ENCODE measurements at regions not wholly inside any gene's neighbourhood (a gene's known extent, or its start where the extent isn't known, plus 50 kb on each side); places are given as distances from the start of the nearest gene placed in this dataset.

- H3K14ac ChIP-seq (ENCODE audit: insufficient read depth, low read length), result no peak overlapping the region
- TF ChIP-seq, protein P1, sequence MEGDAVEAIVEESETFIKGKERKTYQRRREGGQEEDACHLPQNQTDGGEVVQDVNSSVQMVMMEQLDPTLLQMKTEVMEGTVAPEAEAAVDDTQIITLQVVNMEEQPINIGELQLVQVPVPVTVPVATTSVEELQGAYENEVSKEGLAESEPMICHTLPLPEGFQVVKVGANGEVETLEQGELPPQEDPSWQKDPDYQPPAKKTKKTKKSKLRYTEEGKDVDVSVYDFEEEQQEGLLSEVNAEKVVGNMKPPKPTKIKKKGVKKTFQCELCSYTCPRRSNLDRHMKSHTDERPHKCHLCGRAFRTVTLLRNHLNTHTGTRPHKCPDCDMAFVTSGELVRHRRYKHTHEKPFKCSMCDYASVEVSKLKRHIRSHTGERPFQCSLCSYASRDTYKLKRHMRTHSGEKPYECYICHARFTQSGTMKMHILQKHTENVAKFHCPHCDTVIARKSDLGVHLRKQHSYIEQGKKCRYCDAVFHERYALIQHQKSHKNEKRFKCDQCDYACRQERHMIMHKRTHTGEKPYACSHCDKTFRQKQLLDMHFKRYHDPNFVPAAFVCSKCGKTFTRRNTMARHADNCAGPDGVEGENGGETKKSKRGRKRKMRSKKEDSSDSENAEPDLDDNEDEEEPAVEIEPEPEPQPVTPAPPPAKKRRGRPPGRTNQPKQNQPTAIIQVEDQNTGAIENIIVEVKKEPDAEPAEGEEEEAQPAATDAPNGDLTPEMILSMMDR (conservative IDR thresholded peaks at IDR 0.05), result no peak
- no peaks in the 10 kb centered on the region for H3K23me2 ChIP-seq (ENCODE audit: insufficient read length, low read depth, low read length, poor library complexity, severe bottlenecking)
- H3K79me2 ChIP-seq (ENCODE audit: insufficient read depth, low read length), result no peaks in the 10 kb centered on the region
- no peak overlapping the region for H3K56ac ChIP-seq (ENCODE audit: insufficient read length, low read depth, low read length)
- Mint-ChIP-seq H3K4me1 (peaks cover 2 to 3% of the 10 kb centered on the region in 2 experiments; a peak in 3 of 4 replicates), H3K27me3 (ENCODE audit: low read depth) (peaks cover 1% of the 10 kb centered on the region; the same call in 1 of the 2 replicates), H3K4me3 (no peak overlapping the region), H3K27ac (no peak overlapping the region), H3K9me3 (peaks cover 0 to 4% of the 10 kb centered on the region in 2 experiments; a peak in 2 of 5 replicates), H3K36me3 (ENCODE audit: insufficient read depth in 1 of 3, low read depth in 3 of 3) (peaks cover 0 to 3% (median 2%) of the 10 kb centered on the region in 3 experiments; a peak in 2 of 7 replicates)
- no peaks in the 10 kb centered on the region for H3K79me1 ChIP-seq (ENCODE audit: insufficient read depth, low read depth, low read length, poor library complexity, severe bottlenecking)
- DNase-seq, result no peak
- H3K23ac ChIP-seq (ENCODE audit: insufficient read length, low read depth, low read length), result no peak overlapping the region
- no peak overlapping the region for H2BK12ac ChIP-seq (ENCODE audit: insufficient read length, low read depth, low read length)
- H3K4ac ChIP-seq (ENCODE audit: low read depth, low read length), result no peak overlapping the region
- H3K9ac ChIP-seq (ENCODE audit: extremely low read depth, insufficient read length, low read length), result no peak overlapping the region
- H4K20me1 ChIP-seq (ENCODE audit: control insufficient read depth, insufficient read depth, insufficient read length), result no peaks in the 10 kb centered on the region
- H4K8ac ChIP-seq (replicated peaks; ENCODE audit: insufficient read length, low read depth, low read length), result no peak overlapping the region
- WGBS (ENCODE audit: extremely low coverage, insufficient read length, low lambda C conversion rate), result no CpG with 5 or more reads among the region's 3 CpGs
- no peak overlapping the region for H4K91ac ChIP-seq (ENCODE audit: insufficient read length, low read depth, low read length)
- no peak overlapping the region for H2BK15ac ChIP-seq (ENCODE audit: low read depth, low read length)
- H3T11ph ChIP-seq (ENCODE audit: low read length), result no peak overlapping the region
- H4K5ac ChIP-seq (ENCODE audit: insufficient read length, low read depth, low read length), result no peak overlapping the region
- H3K27me3 ChIP-seq (ENCODE audit: insufficient read depth, low read length), result no peaks in the 10 kb centered on the region
- no peak overlapping the region for H3K18ac ChIP-seq (ENCODE audit: insufficient read length, low read depth, low read length)
- no peaks in the 10 kb centered on the region for H3K9me3 ChIP-seq (ENCODE audit: control insufficient read depth, low read depth, low read length)
- H2AFZ ChIP-seq (ENCODE audit: low read length), result no peak overlapping the region
- no peak overlapping the region for H2AK5ac ChIP-seq (ENCODE audit: insufficient read length, low read length)
- no peak overlapping the region for H3K27ac ChIP-seq (ENCODE audit: insufficient read length, low read depth, low read length)
- no peaks in the 10 kb centered on the region for H3K4me1 ChIP-seq (ENCODE audit: insufficient read depth, low read length)
- H2BK20ac ChIP-seq (ENCODE audit: low read depth, low read length, poor library complexity, severe bottlenecking), result no peak overlapping the region
- H2BK120ac ChIP-seq (ENCODE audit: low read depth, low read length, poor library complexity, severe bottlenecking), result no peak overlapping the region
- no peak overlapping the region for H3K4me2 ChIP-seq (ENCODE audit: insufficient read depth, insufficient read length, low read length)
- H2BK5ac ChIP-seq (ENCODE audit: insufficient read length, low read length), result no peak overlapping the region
These were observed 208.2 kb downstream of the ZNF608 start for GRCh38 chr5:124538191-124538590.
